H9 (cell line): ENCODE measurements at regions not wholly inside any gene's neighbourhood (a gene's known extent, or its start where the extent isn't known, plus 50 kb on each side); places are given as distances from the start of the nearest gene placed in this dataset.

Experiments
- DNase-seq: peaks from one replicate; pipeline ENCODE4 v3.0.0-alpha.2; 2017
- H2AFZ ChIP-seq: one replicate; pipeline ENCODE4 v1.6.1; 2013; ENCODE audit warnings: mild to moderate bottlenecking, low read length, control low read depth, moderate library complexity
- H2AK5ac ChIP-seq: 2 replicates; pipeline ENCODE4 v1.6.1; 2013; ENCODE audit warnings: low read length, control low read depth, mixed read lengths; ENCODE audit not compliant: insufficient read length
- H2BK120ac ChIP-seq: one replicate; pipeline ENCODE4 v1.6.1; 2013; ENCODE audit warnings: low read depth, mild to moderate bottlenecking, low read length, control low read depth, inconsistent platforms; ENCODE audit not compliant: poor library complexity, severe bottlenecking
- H2BK12ac ChIP-seq: 2 replicates; pipeline ENCODE4 v1.6.1; 2013; ENCODE audit warnings: low read length, control low read depth, mixed read lengths, low read depth; ENCODE audit not compliant: insufficient read length
- H2BK15ac ChIP-seq: 2 replicates; pipeline ENCODE4 v1.6.1; 2013; ENCODE audit warnings: low read depth, low read length, control low read depth
- H2BK20ac ChIP-seq: one replicate; pipeline ENCODE4 v1.6.1; 2013; ENCODE audit warnings: low read depth, mild to moderate bottlenecking, low read length, control low read depth, inconsistent platforms; ENCODE audit not compliant: poor library complexity, severe bottlenecking
- H2BK5ac ChIP-seq: 2 replicates; pipeline ENCODE4 v1.6.1; 2013; ENCODE audit warnings: low read length, control low read depth, mixed read lengths; ENCODE audit not compliant: insufficient read length
- H3K14ac ChIP-seq: 2 replicates; pipeline ENCODE4 v1.6.1; 2013; ENCODE audit warnings: low read length, control low read depth; ENCODE audit not compliant: insufficient read depth
- H3K18ac ChIP-seq: 2 replicates; pipeline ENCODE4 v1.6.1; 2013; ENCODE audit warnings: low read depth, mild to moderate bottlenecking, mixed read lengths, low read length, control low read depth; ENCODE audit not compliant: insufficient read length
- H3K23ac ChIP-seq: 2 replicates; pipeline ENCODE4 v1.6.1; 2013; ENCODE audit warnings: low read length, control low read depth, mixed read lengths, low read depth; ENCODE audit not compliant: insufficient read length
- H3K23me2 ChIP-seq: 2 replicates; pipeline ENCODE4 v1.6.1; 2013; ENCODE audit warnings: low read depth, mild to moderate bottlenecking, mixed read lengths, low read length, control low read depth; ENCODE audit not compliant: insufficient read length, poor library complexity, severe bottlenecking
- H3K27ac ChIP-seq: 2 replicates; pipeline ENCODE4 v1.5.1; 2013; ENCODE audit warnings: low read length, control low read depth, mixed read lengths, low read depth; ENCODE audit not compliant: insufficient read length
- H3K27me3 ChIP-seq: 2 replicates; pipeline ENCODE4 v1.6.1; 2013; ENCODE audit warnings: low read length, control low read depth, inconsistent platforms; ENCODE audit not compliant: insufficient read depth
- H3K4ac ChIP-seq: 2 replicates; pipeline ENCODE4 v1.6.1; 2013; ENCODE audit warnings: low read depth, mild to moderate bottlenecking, control low read depth, inconsistent platforms, low read length, moderate library complexity
- H3K4me1 ChIP-seq: 2 replicates; pipeline ENCODE4 v1.6.1; 2013; ENCODE audit warnings: low read length, control low read depth, inconsistent platforms; ENCODE audit not compliant: insufficient read depth
- H3K4me2 ChIP-seq: 2 replicates; pipeline ENCODE4 v1.6.1; 2013; ENCODE audit warnings: low read length, control low read depth, mixed read lengths; ENCODE audit not compliant: insufficient read length, insufficient read depth
- H3K56ac ChIP-seq: 2 replicates; pipeline ENCODE4 v1.6.1; 2013; ENCODE audit warnings: low read depth, mild to moderate bottlenecking, mixed read lengths, low read length, control low read depth; ENCODE audit not compliant: insufficient read length
- H3K79me1 ChIP-seq: 2 replicates; pipeline ENCODE4 v1.6.1; 2013; ENCODE audit warnings: low read depth, mild to moderate bottlenecking, moderate library complexity, low read length, control low read depth, inconsistent platforms; ENCODE audit not compliant: insufficient read depth, poor library complexity, severe bottlenecking
- H3K79me2 ChIP-seq: 2 replicates; pipeline ENCODE4 v1.6.1; 2013; ENCODE audit warnings: low read length, control low read depth, inconsistent platforms; ENCODE audit not compliant: insufficient read depth
- H3K9ac ChIP-seq: 2 replicates; pipeline ENCODE4 v1.6.1; 2013; ENCODE audit warnings: low read length, control low read depth, mixed read lengths; ENCODE audit not compliant: insufficient read length; ENCODE audit errors: extremely low read depth
- H3K9me3 ChIP-seq: one replicate; pipeline ENCODE4 v1.6.1; 2013; ENCODE audit warnings: low read depth, low read length, inconsistent platforms; ENCODE audit not compliant: control insufficient read depth
- H3T11ph ChIP-seq: one replicate; pipeline ENCODE4 v1.6.1; 2013; ENCODE audit warnings: mild to moderate bottlenecking, low read length, control low read depth, inconsistent platforms
- H4K20me1 ChIP-seq: one replicate; pipeline ENCODE4 v1.6.1; 2013; ENCODE audit not compliant: control insufficient read depth, insufficient read length, insufficient read depth
- H4K5ac ChIP-seq: 2 replicates; pipeline ENCODE4 v1.6.1; 2013; ENCODE audit warnings: low read depth, mild to moderate bottlenecking, mixed read lengths, low read length, control low read depth; ENCODE audit not compliant: insufficient read length
- H4K8ac ChIP-seq: replicated peaks from 2 replicates; pipeline ENCODE4 v1.6.1; 2013; ENCODE audit warnings: low read length, control low read depth, mixed read lengths, low read depth; ENCODE audit not compliant: insufficient read length
- H4K91ac ChIP-seq: 2 replicates; pipeline ENCODE4 v1.6.1; 2013; ENCODE audit warnings: low read depth, mild to moderate bottlenecking, moderate library complexity, mixed read lengths, low read length, control low read depth; ENCODE audit not compliant: insufficient read length
- H3K27ac Mint-ChIP-seq, 3 experiments: 2 replicates in 2 of 3; 3 replicates in 1 of 3; pipeline ENCODE4 v1.8.0; 2020 to 2021; ENCODE audit warnings: mixed read lengths in 3 of 3, mild to moderate bottlenecking in 1 of 3, moderate library complexity in 1 of 3
- H3K27me3 Mint-ChIP-seq: 2 replicates; pipeline ENCODE4 v1.8.0; 2021; ENCODE audit warnings: low read depth, mild to moderate bottlenecking, moderate library complexity, mixed read lengths
- H3K36me3 Mint-ChIP-seq, 3 experiments: 2 replicates in 2 of 3; 3 replicates in 1 of 3; pipeline ENCODE4 v1.8.0; 2020 to 2021; ENCODE audit warnings: low read depth in 3 of 3, mixed read lengths in 3 of 3; ENCODE audit not compliant: insufficient read depth in 1 of 3
- H3K4me1 Mint-ChIP-seq, 2 experiments: 2 replicates each; pipeline ENCODE4 v1.8.0; 2020; ENCODE audit warnings: mixed read lengths in 2 of 2
- H3K4me3 Mint-ChIP-seq, 2 experiments: 2 replicates in 1 of 2; 3 replicates in 1 of 2; pipeline ENCODE4 v1.8.0; 2020 to 2021; ENCODE audit warnings: mild to moderate bottlenecking in 2 of 2, mixed read lengths in 2 of 2, moderate library complexity in 1 of 2
- H3K9me3 Mint-ChIP-seq, 2 experiments: 2 replicates in 1 of 2; 3 replicates in 1 of 2; pipeline ENCODE4 v1.8.0; 2020; ENCODE audit warnings: mild to moderate bottlenecking in 2 of 2, mixed read lengths in 2 of 2, moderate library complexity in 1 of 2
- CTCF ChIP-seq: fragments of 200-600 bp; sonication (generic); conservative IDR thresholded peaks from 3 replicates; pipeline ENCODE4 v1.8.0; 2021; ENCODE audit warnings: antibody characterized with exemption, mild to moderate bottlenecking
- WGBS: extraction: QIAGEN DNeasy Blood & Tissue Kit; methylation state at CpG from one replicate; pipeline ENCODE4 v1.1.7; 2013; ENCODE audit warnings: missing lambda C conversion rate, low lambda C conversion rate, mixed read lengths; ENCODE audit not compliant: insufficient read length; ENCODE audit errors: extremely low coverage; 5-methylcytosine and 5-hydroxymethylcytosine counted together

GRCh38 chr19:31500197-31500830 lies 151.1 kb upstream of the TSHZ3 start:
- no peaks in the 10 kb centered on the region for H3K9me3 Mint-ChIP-seq

More at GRCh38 chr19:31500197-31500830, 151.1 kb upstream of the TSHZ3 start:
- Histone ChIP-seq H3K27me3 (no peaks in the 10 kb centered on the region; the same call in 1 of the 2 replicates), H3K9me3 (no peaks in the 10 kb centered on the region), H3T11ph (no peak overlapping the region), H4K8ac (no peak overlapping the region), H2AFZ (no peak overlapping the region), H3K23me2 (no peaks in the 10 kb centered on the region), H3K4ac (no peak overlapping the region), H4K5ac (no peak overlapping the region), H3K56ac (no peak overlapping the region), H3K9ac (no peak overlapping the region), H3K14ac (no peak overlapping the region), H4K20me1 (no peaks in the 10 kb centered on the region), H3K18ac (no peak overlapping the region), H3K23ac (no peak overlapping the region), H2BK120ac (no peak overlapping the region), H3K4me1 (no peaks in the 10 kb centered on the region), H3K27ac (no peak overlapping the region), H2BK20ac (no peak overlapping the region), H2BK15ac (no peak overlapping the region), H2BK12ac (no peak overlapping the region), H3K79me1 (no peaks in the 10 kb centered on the region), H2BK5ac (no peak overlapping the region), H3K4me2 (no peak overlapping the region), H4K91ac (no peak overlapping the region), H3K79me2 (no peaks in the 10 kb centered on the region), H2AK5ac (no peak overlapping the region)
- Mint-ChIP-seq H3K4me3 (no peak overlapping the region), H3K27me3 (no peaks in the 10 kb centered on the region; the same call in none of the 2 replicates), H3K4me1 (peaks cover 6% of the 10 kb centered on the region in 2 experiments), H3K36me3 (no peaks in the 10 kb centered on the region; a peak in 1 of 7 replicates), H3K27ac (peak overlapping the region in 2 of 3 experiments; percentile 28 to 64; a peak in 2 of 7 replicates)
- WGBS: no CpG with 5 or more reads among the region's 8 CpGs
- DNase-seq: no peak
- TF ChIP-seq CTCF: no peak
